NT2/D1 (cell line): ENCODE measurements at regions not wholly inside any gene's neighbourhood (a gene's known extent, or its start where the extent isn't known, plus 50 kb on each side); places are given as distances from the start of the nearest gene placed in this dataset.

Experiments
- DNase-seq: peaks from one replicate; pipeline ENCODE4 v3.0.0-alpha.2; 2011; ENCODE audit warnings: low read depth, low spot score
- H3K27me3 ChIP-seq: 2 replicates; pipeline ENCODE4 v1.6.0; 2011; ENCODE audit warnings: mild to moderate bottlenecking; ENCODE audit not compliant: insufficient read length, insufficient read depth
- H3K36me3 ChIP-seq: 2 replicates; pipeline ENCODE4 v1.6.1; 2011; ENCODE audit warnings: mild to moderate bottlenecking, low read length, mixed read lengths; ENCODE audit not compliant: insufficient read depth, insufficient read length
- H3K4me1 ChIP-seq: 2 replicates; pipeline ENCODE4 v1.5.1; 2011; ENCODE audit not compliant: insufficient read depth, insufficient read length
- H3K4me3 ChIP-seq: 2 replicates; pipeline ENCODE4 v1.5.1; 2011; ENCODE audit warnings: low read depth; ENCODE audit not compliant: insufficient read length
- H3K9ac ChIP-seq: 2 replicates; pipeline ENCODE4 v1.6.0; 2011; ENCODE audit warnings: low read depth; ENCODE audit not compliant: insufficient read length
- H3K9me3 ChIP-seq: 2 replicates; pipeline ENCODE4 v1.5.1; 2011; ENCODE audit warnings: mild to moderate bottlenecking, low read length; ENCODE audit not compliant: insufficient read depth
- SUZ12 ChIP-seq: IDR thresholded peaks from 2 replicates; pipeline ENCODE4 v1.6.1; 2011; ENCODE audit not compliant: insufficient read length, insufficient read depth; ENCODE audit errors: extremely low read depth
- YY1 ChIP-seq: IDR thresholded peaks from 2 replicates; pipeline ENCODE4 v1.6.1; 2011; ENCODE audit not compliant: insufficient read length, insufficient read depth
- ZNF274 ChIP-seq: IDR thresholded peaks from 2 replicates; pipeline ENCODE4 v1.6.1; 2011; ENCODE audit warnings: mild to moderate bottlenecking, low read depth, low read length

DNA sequence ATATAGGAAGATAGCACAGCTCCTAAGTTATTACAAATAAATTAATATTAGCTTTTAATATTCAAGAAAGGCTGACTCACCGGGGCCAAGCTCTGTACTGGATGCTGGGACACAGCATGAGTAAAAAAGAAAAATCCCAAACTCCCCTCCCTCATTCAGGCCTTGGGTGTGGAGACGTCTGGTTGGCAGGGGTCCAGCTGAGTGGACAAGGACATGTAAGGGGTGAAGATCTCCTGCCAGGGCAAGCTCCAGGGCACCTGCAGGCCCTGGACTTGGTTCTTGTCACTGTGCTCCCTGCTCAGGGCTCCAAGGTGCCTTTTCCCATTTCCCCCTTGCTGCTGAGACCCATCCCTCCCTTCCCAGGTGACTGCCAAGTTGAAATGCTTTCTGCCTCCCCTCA, 388.5 kb downstream of the ENC1 start:
- DNase-seq: no peak
- H3K36me3 ChIP-seq: no peaks in the 10 kb centered on the region
- H3K4me1 ChIP-seq: no peaks in the 10 kb centered on the region
- TF ChIP-seq ZNF274: no peak
- TF ChIP-seq SUZ12: no peak
- no peak for TF ChIP-seq YY1
- H3K4me3 ChIP-seq: no peak overlapping the region
- no peaks in the 10 kb centered on the region for H3K9me3 ChIP-seq
- no peak overlapping the region for H3K9ac ChIP-seq
- no peaks in the 10 kb centered on the region for H3K27me3 ChIP-seq

DNA sequence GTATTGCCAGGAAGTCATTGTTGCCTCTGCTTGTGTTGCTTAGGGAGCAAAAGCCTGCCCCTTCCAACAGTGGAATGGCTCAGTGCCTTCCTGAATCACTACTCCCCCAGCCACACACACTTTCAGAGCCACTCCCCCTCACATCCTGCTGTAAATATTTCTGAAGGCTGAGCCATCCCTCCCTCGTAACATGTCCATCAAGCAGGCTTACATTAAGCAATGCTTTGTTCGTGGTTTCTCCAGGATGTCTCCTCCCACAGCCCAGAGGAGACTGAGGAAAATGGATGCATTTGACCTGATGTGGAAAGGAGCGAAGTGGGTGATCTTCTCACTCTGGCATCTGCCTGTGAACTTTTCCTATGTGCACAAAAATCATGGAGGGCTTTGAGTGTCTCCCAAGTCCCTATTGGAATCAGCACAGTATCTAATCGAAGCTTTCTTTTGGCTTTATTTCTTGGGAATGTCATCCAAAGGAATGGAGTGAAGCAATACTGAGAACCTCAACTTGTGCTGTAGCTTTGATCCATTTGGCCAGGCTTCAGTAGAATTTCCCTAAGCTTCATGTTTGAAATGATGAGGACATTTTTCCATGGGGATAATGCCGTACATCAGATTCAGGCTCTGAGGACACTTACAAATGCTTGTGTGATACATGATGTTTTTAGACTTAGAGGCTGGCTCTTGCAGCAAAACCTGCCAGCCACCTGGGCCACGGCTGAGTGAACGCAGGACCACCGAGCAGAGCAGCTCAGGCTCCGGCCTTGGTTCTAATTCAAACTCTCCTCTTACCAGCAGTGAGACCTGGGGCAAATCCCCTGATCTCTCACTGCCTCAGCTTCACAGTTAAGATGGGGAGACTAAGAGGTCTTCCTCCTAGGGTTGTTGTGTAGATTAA, 389.1 kb downstream of the ENC1 start:
- Histone ChIP-seq H3K4me1 (no peaks in the 10 kb centered on the region), H3K36me3 (no peaks in the 10 kb centered on the region), H3K9ac (no peak overlapping the region), H3K27me3 (no peaks in the 10 kb centered on the region), H3K9me3 (no peaks in the 10 kb centered on the region), H3K4me3 (no peak overlapping the region)
- peak; percentile 27 for DNase-seq
- TF ChIP-seq YY1 (no peak), ZNF274 (no peak), SUZ12 (no peak)

DNA sequence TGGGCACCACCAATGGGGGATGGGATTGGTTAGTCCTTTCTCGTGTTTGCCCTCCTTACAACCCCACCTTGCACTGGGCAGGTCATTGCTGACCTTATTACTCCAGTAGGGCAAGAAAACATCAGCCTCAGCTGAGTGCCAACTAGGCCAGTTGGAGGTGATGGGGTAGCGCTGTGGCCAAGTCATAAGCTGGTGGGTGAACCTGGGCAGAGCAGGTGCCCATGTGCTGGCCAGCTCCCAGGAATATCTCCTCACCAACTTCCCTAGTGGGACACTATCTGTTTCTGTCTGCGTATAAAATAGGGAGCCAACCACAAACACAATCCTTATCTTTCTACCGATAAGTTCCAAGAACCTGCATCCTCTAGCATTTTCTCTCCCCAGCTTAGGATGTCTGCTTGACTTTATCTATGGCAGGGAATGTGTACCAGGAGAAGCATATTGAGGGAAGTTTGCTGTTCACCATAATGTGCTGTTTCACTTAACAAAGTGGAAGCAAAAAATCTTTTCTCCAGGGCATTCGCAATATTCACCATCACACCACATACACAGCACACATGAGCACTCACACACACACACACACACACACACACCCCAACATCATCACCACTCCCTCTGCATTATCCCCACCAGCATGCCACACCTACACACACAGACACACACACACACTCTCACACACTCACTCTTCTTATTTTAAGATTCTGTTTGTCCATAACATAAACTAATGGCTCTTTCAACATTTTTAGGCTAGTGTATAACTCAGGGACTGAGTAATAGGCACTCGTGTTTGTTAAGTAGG, 390.0 kb downstream of the ENC1 start:
- no peak for DNase-seq
- no peaks in the 10 kb centered on the region for H3K4me1 ChIP-seq
- H3K9ac ChIP-seq: no peak overlapping the region
- TF ChIP-seq SUZ12: no peak
- no peaks in the 10 kb centered on the region for H3K27me3 ChIP-seq
- H3K9me3 ChIP-seq: no peaks in the 10 kb centered on the region
- H3K36me3 ChIP-seq: no peaks in the 10 kb centered on the region
- H3K4me3 ChIP-seq: no peak overlapping the region

DNA sequence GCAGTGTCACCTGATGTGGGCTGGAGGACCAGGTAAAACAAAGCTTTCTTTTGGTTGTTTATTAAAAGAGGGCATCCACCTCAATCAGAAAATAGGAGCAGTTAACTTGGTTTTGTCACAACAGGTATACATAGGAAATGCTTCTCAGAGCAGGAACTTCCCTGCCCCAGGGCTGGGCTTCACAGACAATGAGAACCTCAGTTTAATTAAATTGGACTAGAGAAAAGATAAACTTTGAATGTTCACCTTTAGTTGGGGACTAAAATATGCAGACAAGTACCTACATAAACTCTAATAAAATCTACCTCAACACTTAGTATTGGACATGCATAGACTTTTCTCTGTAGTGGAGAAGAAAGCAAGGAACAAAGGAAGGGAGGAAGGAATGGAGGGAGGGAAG, 392.0 kb downstream of the ENC1 start:
- no peak overlapping the region for H3K9ac ChIP-seq
- no peaks in the 10 kb centered on the region for H3K4me1 ChIP-seq
- DNase-seq: no peak
- no peaks in the 10 kb centered on the region for H3K27me3 ChIP-seq
- H3K4me3 ChIP-seq: no peak overlapping the region
- TF ChIP-seq SUZ12 (no peak), YY1 (no peak), ZNF274 (no peak)
- H3K9me3 ChIP-seq: no peaks in the 10 kb centered on the region
- no peaks in the 10 kb centered on the region for H3K36me3 ChIP-seq

DNA sequence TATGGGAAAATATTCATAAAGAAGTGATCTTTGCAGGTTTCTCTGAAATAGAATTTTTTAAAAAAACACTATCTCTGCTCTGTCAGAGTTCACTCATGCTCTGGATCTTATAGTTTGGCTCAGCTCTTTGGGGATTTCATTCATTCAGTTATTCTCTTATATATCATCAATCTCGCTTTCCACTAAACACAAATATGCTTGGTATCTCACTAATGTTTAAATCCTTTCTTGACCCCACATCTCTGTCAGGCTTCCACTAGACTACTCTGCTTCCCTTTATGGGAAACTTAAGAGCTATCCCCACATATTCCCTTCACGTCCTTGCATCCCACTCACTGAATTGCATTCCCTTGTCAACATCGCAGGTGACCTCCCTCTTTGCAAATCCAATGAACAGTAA, 396.1 kb downstream of the ENC1 start:
- Histone ChIP-seq H3K4me3 (no peak overlapping the region), H3K4me1 (no peaks in the 10 kb centered on the region), H3K9me3 (no peaks in the 10 kb centered on the region), H3K9ac (no peak overlapping the region), H3K27me3 (no peaks in the 10 kb centered on the region), H3K36me3 (no peaks in the 10 kb centered on the region)
- DNase-seq: no peak
- TF ChIP-seq SUZ12 (no peak), YY1 (no peak), ZNF274 (no peak)

DNA sequence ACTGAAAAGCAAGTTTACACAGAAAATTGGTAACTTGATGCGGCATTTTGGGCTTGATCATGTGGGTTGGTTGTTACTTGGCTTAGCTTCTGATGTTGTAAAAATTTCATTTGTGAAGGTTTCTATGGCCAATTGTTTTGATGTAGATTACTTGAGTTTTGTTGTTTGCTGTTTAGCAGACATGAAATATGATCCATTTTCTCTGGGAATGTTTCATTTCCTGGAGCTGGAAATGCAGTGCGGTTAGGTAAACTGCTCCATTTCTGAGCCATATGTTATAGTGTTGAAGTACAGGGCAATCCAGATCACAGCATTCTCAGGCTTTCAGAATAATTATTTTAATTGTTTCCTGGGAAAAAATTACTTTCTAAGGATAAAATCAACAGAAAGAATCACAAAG, 396.9 kb downstream of the ENC1 start:
- DNase-seq: no peak
- H3K9ac ChIP-seq: no peak overlapping the region
- TF ChIP-seq ZNF274: no peak
- no peak for TF ChIP-seq SUZ12
- TF ChIP-seq YY1: no peak

DNA sequence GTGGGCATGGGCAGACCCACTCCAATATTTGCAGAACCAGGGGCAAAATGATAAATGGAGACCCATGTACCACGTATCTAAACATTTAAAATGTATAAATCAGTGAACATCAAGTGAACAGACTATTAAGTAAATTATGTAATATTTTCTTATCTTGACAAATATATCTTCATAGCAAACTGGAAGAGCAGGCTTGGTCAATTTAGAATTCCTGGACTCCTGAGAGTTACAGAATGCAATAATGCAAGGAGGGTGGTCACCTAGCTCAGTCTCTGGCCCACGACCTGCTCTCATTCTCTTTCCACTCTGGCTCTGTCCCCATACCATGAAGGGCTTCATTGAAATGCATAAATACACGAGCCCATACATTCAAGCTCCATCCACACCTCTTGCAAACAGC, 398.0 kb downstream of the ENC1 start:
- H3K4me3 ChIP-seq: no peak overlapping the region
- H3K9me3 ChIP-seq: no peaks in the 10 kb centered on the region
- no peaks in the 10 kb centered on the region for H3K4me1 ChIP-seq
- no peaks in the 10 kb centered on the region for H3K27me3 ChIP-seq
- H3K36me3 ChIP-seq: no peaks in the 10 kb centered on the region
- no peak overlapping the region for H3K9ac ChIP-seq
- no peak for TF ChIP-seq SUZ12
- no peak for TF ChIP-seq YY1
- DNase-seq: no peak

More for the DNA sequence above, 396.9 kb downstream of the ENC1 start:
- no peaks in the 10 kb centered on the region for H3K36me3 ChIP-seq
- H3K9me3 ChIP-seq: no peaks in the 10 kb centered on the region
- no peaks in the 10 kb centered on the region for H3K27me3 ChIP-seq
- no peak overlapping the region for H3K4me3 ChIP-seq
- no peaks in the 10 kb centered on the region for H3K4me1 ChIP-seq
